H1 (cell line): ENCODE measurements at regions not wholly inside any gene's neighbourhood (a gene's known extent, or its start where the extent isn't known, plus 50 kb on each side); places are given as distances from the start of the nearest gene placed in this dataset.

Experiments used
- BACH1 ChIP-seq: IDR thresholded peaks from 2 replicates; pipeline ENCODE4 v1.6.1; 2012; ENCODE audit warnings: low read length, improper control_type of control experiment
- BCL11A ChIP-seq, 2 experiments: IDR thresholded peaks; one replicate each; pipeline ENCODE4 v1.6.1; 2011; ENCODE audit warnings: low read depth in 2 of 2, low read length in 2 of 2, mild to moderate bottlenecking in 2 of 2
- CREB1 ChIP-seq: IDR thresholded peaks from 2 replicates; pipeline ENCODE4 v1.6.1; 2012; ENCODE audit warnings: inconsistent platforms
- CTCF ChIP-seq, 3 experiments: IDR thresholded peaks; 1 replicate in 2 of 3; 2 replicates in 1 of 3; pipeline versions ENCODE4 v1.5.1 to v1.6.1; 2011; ENCODE audit warnings: low read length in 3 of 3, mild to moderate bottlenecking in 3 of 3, inconsistent platforms in 2 of 3, low read depth in 1 of 3, moderate library complexity in 1 of 3; ENCODE audit not compliant: insufficient read depth in 1 of 3; ENCODE audit errors: control extremely low read depth in 1 of 3
- EZH2 ChIP-seq: fragments of 200-600 bp; sonication (generic); IDR thresholded peaks from 2 replicates; pipeline ENCODE4 v1.7.1; 2012; ENCODE audit warnings: low read depth, mild to moderate bottlenecking, moderate library complexity, low read length, inconsistent platforms; ENCODE audit not compliant: severe bottlenecking
- POLR2AphosphoS5 ChIP-seq: IDR thresholded peaks from 2 replicates; pipeline ENCODE4 v1.6.1; 2011; ENCODE audit warnings: low read depth, low read length
- SUZ12 ChIP-seq: fragments of 200-600 bp; sonication (generic); IDR thresholded peaks from 2 replicates; pipeline ENCODE4 v1.6.1; 2012; ENCODE audit warnings: mild to moderate bottlenecking, inconsistent platforms, low read length, moderate library complexity, mixed read lengths
- TBP ChIP-seq: IDR thresholded peaks from 2 replicates; pipeline ENCODE4 v1.6.1; 2011; ENCODE audit warnings: low read depth, low read length, improper control_type of control experiment
- ZNF274 ChIP-seq: IDR thresholded peaks from 2 replicates; pipeline ENCODE4 v1.7.0; 2012; ENCODE audit warnings: low read length, borderline replicate concordance; ENCODE audit errors: extremely low read depth

GRCh38 chr2:187003611-187004010 lies 154.6 kb upstream of the ZSWIM2 start:
- TF ChIP-seq ZNF274 (no peak), BACH1 (no peak), POLR2AphosphoS5 (no peak), TBP (no peak), SUZ12 (no peak), CTCF (IDR thresholded peaks at IDR 0.05; ENCODE audit: control extremely low read depth in 1 of 3, insufficient read depth in 1 of 3, low read depth in 1 of 3, low read length in 3 of 3) (no peak), CREB1 (no peak), BCL11A (IDR thresholded peaks at IDR 0.05; ENCODE audit: low read depth in 2 of 2, low read length in 2 of 2) (no peak), EZH2 (no peak)
